Neuronal stem cell (in vitro differentiated cells): ENCODE measurements at regions not wholly inside any gene's neighbourhood (a gene's known extent, or its start where the extent isn't known, plus 50 kb on each side); places are given as distances from the start of the nearest gene placed in this dataset.

Experiments
- DNase-seq: peaks from one replicate; pipeline ENCODE4 v3.0.0-alpha.2; 2013; ENCODE audit warnings: low spot score
- H2AFZ ChIP-seq: one replicate; pipeline ENCODE4 v1.6.1; 2013; ENCODE audit warnings: mild to moderate bottlenecking, low read length, inconsistent platforms
- H2AK5ac ChIP-seq: 2 replicates; pipeline ENCODE4 v1.6.1; 2013; ENCODE audit warnings: low read depth, mild to moderate bottlenecking, inconsistent platforms, low read length, moderate library complexity, mixed read lengths
- H2BK120ac ChIP-seq: 2 replicates; pipeline ENCODE4 v1.6.1; 2013; ENCODE audit warnings: low read depth, mild to moderate bottlenecking, inconsistent platforms, low read length, moderate library complexity, mixed read lengths
- H2BK12ac ChIP-seq: one replicate; pipeline ENCODE4 v1.6.1; 2013; ENCODE audit warnings: low read length, inconsistent platforms
- H2BK15ac ChIP-seq: 2 replicates; pipeline ENCODE4 v1.6.1; 2013; ENCODE audit warnings: mild to moderate bottlenecking, low read length, inconsistent platforms, mixed read lengths
- H2BK5ac ChIP-seq: one replicate; pipeline ENCODE4 v1.6.1; 2013; ENCODE audit warnings: inconsistent platforms, mild to moderate bottlenecking, low read length, moderate library complexity
- H3K14ac ChIP-seq: one replicate; pipeline ENCODE4 v1.6.1; 2013; ENCODE audit warnings: low read length, inconsistent platforms
- H3K18ac ChIP-seq: 2 replicates; pipeline ENCODE4 v1.6.1; 2013; ENCODE audit warnings: low read length, inconsistent platforms
- H3K23ac ChIP-seq: 2 replicates; pipeline ENCODE4 v1.6.1; 2013; ENCODE audit warnings: low read depth, mild to moderate bottlenecking, mixed read lengths, low read length, inconsistent platforms; ENCODE audit not compliant: poor library complexity
- H3K27ac ChIP-seq: replicated peaks from 3 replicates; pipeline ENCODE4 v1.5.1; 2013; ENCODE audit warnings: low read length, inconsistent platforms
- H3K27me3 ChIP-seq, 3 experiments: 2 replicates each; pipeline ENCODE4 v1.6.1; 2013; ENCODE audit warnings: low read length in 3 of 3, mild to moderate bottlenecking in 2 of 3, inconsistent platforms in 1 of 3, low read depth in 1 of 3, mixed read lengths in 1 of 3, moderate library complexity in 1 of 3; ENCODE audit not compliant: control insufficient read depth in 3 of 3, insufficient read depth in 3 of 3
- H3K36me3 ChIP-seq, 2 donors: replicated peaks in 1 of 2; 2 replicates each; pipeline ENCODE4 v1.6.1; 2013; ENCODE audit warnings: low read length in 2 of 2; ENCODE audit not compliant: control insufficient read depth in 2 of 2, insufficient read depth in 2 of 2
- H3K4ac ChIP-seq: 2 replicates; pipeline ENCODE4 v1.6.1; 2013; ENCODE audit warnings: inconsistent platforms, mild to moderate bottlenecking, low read length, moderate library complexity
- H3K4me1 ChIP-seq, 2 donors: 1 replicate in 1 of 2; 2 replicates in 1 of 2; pipeline ENCODE4 v1.6.1; 2013; ENCODE audit warnings: low read length in 2 of 2, low read depth in 1 of 2; ENCODE audit not compliant: control insufficient read depth in 2 of 2, insufficient read depth in 1 of 2
- H3K4me2 ChIP-seq: one replicate; pipeline ENCODE4 v1.6.1; 2013; ENCODE audit warnings: mild to moderate bottlenecking, low read length, inconsistent platforms; ENCODE audit not compliant: insufficient read depth, poor library complexity, severe bottlenecking
- H3K4me3 ChIP-seq, 2 donors: 2 replicates each; pipeline ENCODE4 v1.5.1; 2013; ENCODE audit warnings: low read length in 2 of 2, mild to moderate bottlenecking in 2 of 2, inconsistent platforms in 1 of 2, moderate library complexity in 1 of 2
- H3K79me1 ChIP-seq: one replicate; pipeline ENCODE4 v1.6.1; 2013; ENCODE audit warnings: low read depth, mild to moderate bottlenecking, inconsistent platforms, low read length, moderate library complexity
- H3K9ac ChIP-seq: one replicate; pipeline ENCODE4 v1.6.1; 2013; ENCODE audit warnings: mild to moderate bottlenecking, low read depth, low read length, inconsistent platforms; ENCODE audit not compliant: poor library complexity
- H3K9me3 ChIP-seq, 2 donors: replicated peaks in 1 of 2; 2 replicates each; pipeline versions ENCODE3 to v1.6.1; 2013; ENCODE audit warnings: low read length in 2 of 2, mild to moderate bottlenecking in 2 of 2, inconsistent platforms in 1 of 2, low read depth in 1 of 2, mixed read lengths in 1 of 2, moderate library complexity in 1 of 2; ENCODE audit not compliant: control insufficient read depth in 2 of 2, insufficient read depth in 1 of 2
- H4K8ac ChIP-seq: one replicate; pipeline ENCODE4 v1.6.1; 2013; ENCODE audit warnings: low read depth, mild to moderate bottlenecking, inconsistent platforms, low read length, moderate library complexity
- H4K91ac ChIP-seq: one replicate; pipeline ENCODE4 v1.6.1; 2013; ENCODE audit warnings: low read length, low read depth, mild to moderate bottlenecking, inconsistent platforms; ENCODE audit not compliant: poor library complexity
- WGBS, 2 donors: extraction: QIAGEN DNeasy Blood & Tissue Kit; methylation state at CpG; one replicate each; pipeline ENCODE4 v1.1.7; 2013; ENCODE audit warnings: missing lambda C conversion rate in 2 of 2, mixed read lengths in 1 of 2; ENCODE audit not compliant: insufficient read length in 2 of 2, insufficient replicate concordance in 1 of 2; ENCODE audit errors: extremely low coverage in 2 of 2; 5-methylcytosine and 5-hydroxymethylcytosine counted together

DNA sequence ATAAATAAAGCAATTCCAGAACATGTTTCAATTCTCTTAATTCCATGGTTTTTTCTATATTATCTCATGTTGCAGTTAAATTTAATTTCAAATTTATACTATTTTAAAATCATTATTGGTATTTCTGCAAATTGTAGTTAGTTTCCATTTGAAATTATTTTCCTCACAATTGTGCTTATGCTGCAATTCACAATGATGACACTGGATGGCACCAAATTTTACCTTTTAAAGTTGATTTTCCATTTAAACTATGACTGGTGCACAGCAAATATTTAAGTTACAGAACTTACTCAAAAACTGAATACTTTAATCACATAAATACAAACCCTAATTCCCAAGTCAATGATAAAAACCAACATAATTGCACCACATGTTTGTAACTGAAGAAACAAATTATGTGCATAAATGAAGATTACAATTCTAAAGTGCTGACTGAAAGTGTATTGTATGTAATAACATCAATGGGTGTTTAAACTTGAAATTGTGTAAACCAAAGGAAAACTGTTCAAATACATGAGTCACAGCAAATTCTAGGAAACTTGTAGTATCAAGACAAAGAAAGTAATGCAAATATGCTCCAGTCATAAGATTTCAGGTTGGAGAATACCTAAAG lies 75.3 kb upstream of the AASS start:
- Histone ChIP-seq H2BK12ac (no peak overlapping the region), H2AK5ac (no peak overlapping the region), H3K9ac (no peak overlapping the region), H3K4me2 (no peak overlapping the region), H3K79me1 (no peaks in the 10 kb centered on the region), H3K36me3 (no peaks in the 10 kb centered on the region), H2AFZ (no peak overlapping the region), H3K23ac (no peak overlapping the region), H2BK120ac (no peak overlapping the region), H3K4me1 (no peaks in the 10 kb centered on the region), H2BK5ac (no peak overlapping the region), H3K4me3 (no peak overlapping the region), H4K8ac (no peak overlapping the region), H3K9me3 (no peaks in the 10 kb centered on the region), H3K27me3 (no peaks in the 10 kb centered on the region), H3K4ac (no peak overlapping the region), H2BK15ac (no peak overlapping the region), H3K18ac (no peak overlapping the region), H3K14ac (no peak overlapping the region), H3K27ac (no peak overlapping the region), H4K91ac (no peak overlapping the region)
- DNase-seq, result peak; percentile 14

DNA sequence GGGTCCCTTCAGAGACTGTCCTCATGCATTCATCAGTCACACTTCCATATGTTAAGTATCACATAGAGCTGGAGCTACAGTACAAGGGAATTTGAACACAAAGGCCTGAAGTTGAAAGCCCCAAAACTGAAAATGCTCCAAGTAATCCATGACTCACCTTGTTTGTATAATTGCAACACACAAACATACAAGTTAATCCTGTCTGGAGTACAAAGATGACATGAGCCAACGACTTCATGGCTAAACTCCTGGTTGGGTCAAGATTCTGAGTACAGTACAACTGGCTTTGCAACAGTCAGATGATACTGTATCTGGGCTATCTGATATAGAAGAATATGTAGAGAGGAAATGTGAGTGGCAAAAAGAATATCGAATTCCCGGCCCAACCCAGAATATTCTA lies 73.1 kb upstream of the AASS start:
- Histone ChIP-seq H3K79me1 (no peaks in the 10 kb centered on the region), H3K9me3 (no peaks in the 10 kb centered on the region), H2BK15ac (no peak overlapping the region), H3K4ac (no peak overlapping the region), H3K4me1 (no peaks in the 10 kb centered on the region), H3K4me2 (no peak overlapping the region), H2AFZ (no peak overlapping the region), H4K8ac (no peak overlapping the region), H3K4me3 (no peak overlapping the region), H3K18ac (no peak overlapping the region), H2BK5ac (no peak overlapping the region), H3K9ac (no peak overlapping the region), H3K23ac (no peak overlapping the region), H3K36me3 (no peaks in the 10 kb centered on the region), H2AK5ac (no peak overlapping the region), H4K91ac (no peak overlapping the region), H3K27me3 (no peaks in the 10 kb centered on the region), H3K14ac (no peak overlapping the region), H2BK120ac (no peak overlapping the region), H2BK12ac (no peak overlapping the region), H3K27ac (no peak overlapping the region)
- DNase-seq, result no peak
- no CpG with 5 or more reads among the region's 3 CpGs for WGBS, 2 donors

DNA sequence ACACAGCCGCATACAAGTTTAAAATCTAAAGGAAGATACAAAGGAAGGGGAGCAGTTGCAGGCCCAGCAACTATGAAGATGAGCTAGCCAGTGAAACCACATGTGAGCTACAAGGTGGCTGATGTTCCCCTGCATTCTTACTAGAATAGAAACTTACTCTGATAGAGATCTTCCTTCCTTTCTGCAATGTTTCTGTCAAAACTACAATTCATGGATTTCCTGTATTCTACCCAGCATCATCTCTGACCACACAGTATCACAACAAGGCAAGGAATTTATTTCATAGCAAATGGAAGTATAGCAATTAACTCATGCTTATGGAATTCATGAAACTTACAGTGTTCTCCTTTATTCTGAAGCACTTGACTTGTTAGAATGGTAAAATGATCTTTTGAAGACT lies 68.7 kb upstream of the AASS start:
- Histone ChIP-seq H3K36me3 (no peaks in the 10 kb centered on the region), H2BK5ac (no peak overlapping the region), H3K18ac (no peak overlapping the region), H3K4ac (no peak overlapping the region), H4K91ac (no peak overlapping the region), H2AK5ac (no peak overlapping the region), H2BK12ac (no peak overlapping the region), H3K14ac (no peak overlapping the region), H3K79me1 (no peaks in the 10 kb centered on the region), H3K4me3 (no peak overlapping the region), H2BK15ac (no peak overlapping the region), H2BK120ac (no peak overlapping the region), H3K9ac (no peak overlapping the region), H3K4me1 (no peaks in the 10 kb centered on the region), H3K4me2 (no peak overlapping the region), H2AFZ (no peak overlapping the region), H4K8ac (no peak overlapping the region), H3K27me3 (no peaks in the 10 kb centered on the region), H3K27ac (no peak overlapping the region), H3K23ac (no peak overlapping the region), H3K9me3 (no peaks in the 10 kb centered on the region)
- WGBS, 2 donors, result no CpG with 5 or more reads among the region's 1 CpG
- DNase-seq, result no peak

DNA sequence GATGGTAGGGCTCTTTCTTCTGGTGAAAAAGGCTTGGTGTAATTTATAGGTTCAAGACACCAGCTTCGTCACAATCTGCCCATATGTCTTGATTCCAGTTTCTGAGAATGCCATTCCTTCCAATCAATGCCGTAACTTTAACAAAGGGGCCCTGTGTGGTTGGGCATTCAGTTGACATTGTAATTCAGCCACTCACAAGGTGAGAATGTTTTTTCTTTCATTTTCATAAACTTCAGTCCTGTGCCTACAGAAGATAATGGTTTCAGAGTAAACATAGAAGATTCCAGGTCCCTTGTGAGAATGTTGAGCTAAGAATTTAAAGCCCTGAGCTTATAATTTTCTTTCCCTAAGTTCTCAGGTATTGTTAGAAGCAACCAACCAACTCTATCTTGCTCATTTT lies 67.3 kb upstream of the AASS start:
- Histone ChIP-seq H2BK12ac (no peak overlapping the region), H2AFZ (no peak overlapping the region), H3K36me3 (no peaks in the 10 kb centered on the region), H3K4me1 (no peaks in the 10 kb centered on the region), H3K79me1 (no peaks in the 10 kb centered on the region), H2BK120ac (no peak overlapping the region), H3K27me3 (no peaks in the 10 kb centered on the region), H2AK5ac (no peak overlapping the region), H3K9me3 (peaks cover 0 to 3% of the 10 kb centered on the region in 2 donors), H3K4me3 (no peak overlapping the region), H4K8ac (no peak overlapping the region), H3K23ac (no peak overlapping the region), H3K27ac (no peak overlapping the region), H3K9ac (no peak overlapping the region), H3K4ac (no peak overlapping the region), H4K91ac (no peak overlapping the region), H2BK15ac (no peak overlapping the region), H3K14ac (no peak overlapping the region), H2BK5ac (no peak overlapping the region), H3K18ac (no peak overlapping the region), H3K4me2 (no peak overlapping the region)
- DNase-seq, result no peak
- WGBS, 2 donors, result no CpG with 5 or more reads among the region's 2 CpGs
